ENCODE measurements at regions not wholly inside any gene's neighbourhood (a gene's known extent, or its start where the extent isn't known, plus 50 kb on each side); places are given as distances from the start of the nearest gene placed in this dataset.

DNA sequence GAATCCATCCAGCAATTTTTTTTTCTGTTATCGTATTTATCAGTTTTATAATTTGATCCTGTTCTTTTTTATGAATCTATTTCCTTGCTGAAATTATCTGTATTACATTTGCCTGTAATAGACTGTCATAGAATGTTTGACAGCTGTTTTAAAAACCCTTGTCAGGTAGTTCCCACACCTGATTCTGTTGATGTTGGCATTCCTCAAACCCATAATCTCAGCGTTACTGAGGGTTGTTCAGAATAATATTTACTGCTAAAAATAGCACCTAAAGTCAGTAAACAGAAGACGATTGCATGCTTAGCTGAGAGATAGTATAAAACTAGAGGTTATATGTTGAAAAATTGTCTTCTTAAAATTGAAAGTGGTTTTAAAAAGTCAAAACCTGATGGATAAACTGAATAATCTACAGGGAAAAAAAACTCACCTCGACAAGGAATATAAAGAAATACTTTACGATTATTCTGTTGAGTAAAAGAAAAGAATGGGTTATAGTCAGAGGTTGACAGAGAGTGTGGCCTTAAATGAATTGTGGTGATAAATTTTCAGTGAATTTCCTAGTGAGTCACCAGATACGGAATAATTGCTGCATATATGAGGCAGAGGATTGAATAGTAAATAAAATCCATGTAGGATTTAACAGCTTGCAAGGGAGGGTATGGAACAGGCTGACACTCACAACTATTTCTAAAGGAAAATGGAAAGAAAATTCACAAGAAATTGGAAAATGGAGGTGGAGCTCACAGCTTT lies 824.1 kb upstream of the IGFBP3 start:
- TF ChIP-seq USF1 (IDR thresholded peaks at IDR 0.05; ENCODE audit: borderline replicate concordance, extremely low read length, insufficient read depth, low read depth, low read length) (no peak), ATF7 (IDR thresholded peaks at IDR 0.05; ENCODE audit: low read depth) (no peak), RCOR1 (conservative IDR thresholded peaks at IDR 0.05; ENCODE audit: low read depth, low read length) (no peak), SP1 (IDR thresholded peaks at IDR 0.05; ENCODE audit: low read depth, low read length) (no peak), ZNF274 (IDR thresholded peaks at IDR 0.05; ENCODE audit: insufficient read depth, insufficient read length) (no peak), RAD21 (IDR thresholded peaks at IDR 0.05; ENCODE audit: insufficient read depth, low read depth, low read length) (no peak), POLR2A (IDR thresholded peaks at IDR 0.05; ENCODE audit: low read depth, low read length) (no peak), FOXM1 (IDR thresholded peaks at IDR 0.05; ENCODE audit: low read depth, low read length) (no peak), SREBF1 (IDR thresholded peaks at IDR 0.05; ENCODE audit: low read length) (no peak)
- TF ChIP-seq, protein P1, sequence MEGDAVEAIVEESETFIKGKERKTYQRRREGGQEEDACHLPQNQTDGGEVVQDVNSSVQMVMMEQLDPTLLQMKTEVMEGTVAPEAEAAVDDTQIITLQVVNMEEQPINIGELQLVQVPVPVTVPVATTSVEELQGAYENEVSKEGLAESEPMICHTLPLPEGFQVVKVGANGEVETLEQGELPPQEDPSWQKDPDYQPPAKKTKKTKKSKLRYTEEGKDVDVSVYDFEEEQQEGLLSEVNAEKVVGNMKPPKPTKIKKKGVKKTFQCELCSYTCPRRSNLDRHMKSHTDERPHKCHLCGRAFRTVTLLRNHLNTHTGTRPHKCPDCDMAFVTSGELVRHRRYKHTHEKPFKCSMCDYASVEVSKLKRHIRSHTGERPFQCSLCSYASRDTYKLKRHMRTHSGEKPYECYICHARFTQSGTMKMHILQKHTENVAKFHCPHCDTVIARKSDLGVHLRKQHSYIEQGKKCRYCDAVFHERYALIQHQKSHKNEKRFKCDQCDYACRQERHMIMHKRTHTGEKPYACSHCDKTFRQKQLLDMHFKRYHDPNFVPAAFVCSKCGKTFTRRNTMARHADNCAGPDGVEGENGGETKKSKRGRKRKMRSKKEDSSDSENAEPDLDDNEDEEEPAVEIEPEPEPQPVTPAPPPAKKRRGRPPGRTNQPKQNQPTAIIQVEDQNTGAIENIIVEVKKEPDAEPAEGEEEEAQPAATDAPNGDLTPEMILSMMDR (IDR thresholded peaks at IDR 0.05 in 2 of 3, conservative IDR thresholded peaks at IDR 0.05 in 1 of 3; ENCODE audit: control insufficient read depth in 2 of 3, extremely low read depth in 1 of 3, insufficient read depth in 1 of 3, low read depth in 3 of 3, low read length in 3 of 3), result no peak
- TF ChIP-seq, protein P2, sequence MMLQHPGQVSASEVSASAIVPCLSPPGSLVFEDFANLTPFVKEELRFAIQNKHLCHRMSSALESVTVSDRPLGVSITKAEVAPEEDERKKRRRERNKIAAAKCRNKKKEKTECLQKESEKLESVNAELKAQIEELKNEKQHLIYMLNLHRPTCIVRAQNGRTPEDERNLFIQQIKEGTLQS (IDR thresholded peaks at IDR 0.05; ENCODE audit: borderline replicate concordance, extremely low read depth, low read depth, low read length), result no peak
- TF ChIP-seq, protein P3, sequence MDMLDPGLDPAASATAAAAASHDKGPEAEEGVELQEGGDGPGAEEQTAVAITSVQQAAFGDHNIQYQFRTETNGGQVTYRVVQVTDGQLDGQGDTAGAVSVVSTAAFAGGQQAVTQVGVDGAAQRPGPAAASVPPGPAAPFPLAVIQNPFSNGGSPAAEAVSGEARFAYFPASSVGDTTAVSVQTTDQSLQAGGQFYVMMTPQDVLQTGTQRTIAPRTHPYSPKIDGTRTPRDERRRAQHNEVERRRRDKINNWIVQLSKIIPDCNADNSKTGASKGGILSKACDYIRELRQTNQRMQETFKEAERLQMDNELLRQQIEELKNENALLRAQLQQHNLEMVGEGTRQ (IDR thresholded peaks at IDR 0.05; ENCODE audit: borderline replicate concordance, low read depth, low read length), result no peak
